ENCODE measurements at regions not wholly inside any gene's neighbourhood (a gene's known extent, or its start where the extent isn't known, plus 50 kb on each side); places are given as distances from the start of the nearest gene placed in this dataset.

DNA sequence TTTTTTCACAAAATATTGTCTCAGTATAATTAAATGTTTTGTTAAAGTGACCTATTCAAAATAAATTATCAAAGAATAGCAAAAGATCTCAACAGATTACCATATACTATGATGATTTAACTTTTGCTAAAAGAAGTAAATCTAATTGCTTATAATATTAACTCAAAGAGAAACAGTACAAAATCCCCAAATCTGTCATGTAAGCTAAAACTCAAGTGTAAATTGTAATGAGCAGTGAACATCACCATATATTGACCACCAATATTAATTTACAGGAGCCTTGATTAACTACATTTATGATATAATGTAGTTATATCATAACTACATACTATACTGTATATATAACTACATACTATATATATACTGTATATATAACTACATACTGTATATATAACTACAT lies 174.4 kb downstream of the SLC39A8 start:
- no peak for ATAC-seq (replicated peaks in 1 of 4)
- POLR2A ChIA-PET = interaction anchor here in 1 of 2 donors (0.6 kb wide), 1 partner anchor 23 kb away, joined by 9 read pairs; no protein-coding TSS in a partner anchor
- CTCF ChIA-PET = no interaction called here
- Histone ChIP-seq H3K4me1 (ENCODE audit: control insufficient read depth in 1 of 2, extremely low read depth in 1 of 2, insufficient read depth in 2 of 2, low read length in 2 of 2) (no peaks in the 10 kb centered on the region), H3K27me3 (replicated peaks in 1 of 2; ENCODE audit: control insufficient read depth in 2 of 2, extremely low read depth in 1 of 2, insufficient read depth in 2 of 2, low read length in 1 of 2) (no peaks in the 10 kb centered on the region), H3K27ac (ENCODE audit: low read length) (no peak overlapping the region), H3K36me3 (ENCODE audit: control insufficient read depth in 2 of 2, extremely low read depth in 1 of 2, insufficient read depth in 1 of 2, low read length in 1 of 2) (no peaks in the 10 kb centered on the region), H3K4me3 (ENCODE audit: control insufficient read depth in 1 of 2, extremely low read depth in 1 of 2, low read length in 1 of 2) (no peak overlapping the region), H3K9me3 (no peaks in the 10 kb centered on the region)
- H3K4me3 Mint-ChIP-seq = no peak overlapping the region
- no peak overlapping the region for H3K27ac Mint-ChIP-seq
- no peaks in the 10 kb centered on the region for H3K9me3 Mint-ChIP-seq
- no peaks in the 10 kb centered on the region for H3K27me3 Mint-ChIP-seq
- no peak for DNase-seq
- H3K4me1 Mint-ChIP-seq = no peaks in the 10 kb centered on the region
- no peaks in the 10 kb centered on the region for H3K36me3 Mint-ChIP-seq

DNA sequence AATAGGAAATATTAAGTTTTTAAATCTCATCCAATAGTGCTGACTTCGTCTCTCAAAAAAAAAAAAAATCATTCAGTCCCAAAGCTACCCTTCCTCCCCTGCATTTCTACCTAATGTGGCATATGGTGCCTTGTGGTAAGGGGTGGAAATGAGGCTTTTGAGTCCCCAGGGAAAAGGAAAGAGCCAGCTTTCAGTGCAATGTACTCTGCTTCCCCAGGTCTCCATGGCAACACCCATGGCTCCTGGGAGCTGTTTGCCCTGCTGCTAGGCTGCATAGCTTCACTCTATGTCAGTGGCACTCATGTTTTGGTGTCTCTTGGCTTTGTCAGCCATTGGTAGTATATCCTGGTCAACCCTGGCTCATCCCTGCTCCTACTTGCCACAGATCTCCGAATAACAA lies 175.9 kb downstream of the SLC39A8 start:
- Mint-ChIP-seq H3K4me3 (no peak overlapping the region), H3K36me3 (no peaks in the 10 kb centered on the region), H3K27me3 (no peaks in the 10 kb centered on the region), H3K9me3 (no peaks in the 10 kb centered on the region), H3K27ac (no peak overlapping the region), H3K4me1 (no peaks in the 10 kb centered on the region)
- no peaks in the 10 kb centered on the region for H3K9me3 ChIP-seq
- H3K4me3 ChIP-seq (ENCODE audit: control insufficient read depth in 1 of 2, extremely low read depth in 1 of 2, low read length in 1 of 2) = no peak overlapping the region
- WGBS (ENCODE audit: insufficient coverage) = 100% methylated on average over 1 of the region's 2 CpGs
- H3K27me3 ChIP-seq (replicated peaks in 1 of 2; ENCODE audit: control insufficient read depth in 2 of 2, extremely low read depth in 1 of 2, insufficient read depth in 2 of 2, low read length in 1 of 2) = no peaks in the 10 kb centered on the region
- no peaks in the 10 kb centered on the region for H3K4me1 ChIP-seq (ENCODE audit: control insufficient read depth in 1 of 2, extremely low read depth in 1 of 2, insufficient read depth in 2 of 2, low read length in 2 of 2)
- H3K36me3 ChIP-seq (ENCODE audit: control insufficient read depth in 2 of 2, extremely low read depth in 1 of 2, insufficient read depth in 1 of 2, low read length in 1 of 2) = no peaks in the 10 kb centered on the region
- ChIA-PET POLR2A (interaction anchor here in 1 of 2 donors (0.7 kb wide), 1 partner anchor 866 kb away, joined by 3 read pairs; no protein-coding TSS in a partner anchor), CTCF (no interaction called here)
- ATAC-seq (replicated peaks in 1 of 4) = no peak
- no peak for DNase-seq
- H3K27ac ChIP-seq (ENCODE audit: low read length) = no peak overlapping the region

DNA sequence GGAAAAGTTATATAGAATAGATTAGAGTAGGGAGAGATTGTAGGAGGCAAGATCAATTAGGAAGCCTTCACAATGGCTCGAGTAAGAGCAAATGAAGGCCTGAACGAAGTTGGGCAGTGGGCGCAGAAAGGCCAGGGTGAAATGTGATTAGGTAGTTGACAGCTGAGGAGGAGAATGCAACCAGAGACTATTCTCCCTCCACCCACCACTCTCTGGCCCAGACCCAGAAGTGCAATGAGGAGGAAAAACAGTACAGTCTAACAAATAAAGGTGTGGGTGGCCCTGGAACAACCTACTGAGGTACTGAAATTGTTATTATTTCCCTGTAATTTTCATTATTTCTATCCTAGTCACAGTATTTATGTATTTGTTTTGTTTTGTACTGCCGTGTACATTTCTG lies 176.7 kb downstream of the SLC39A8 start:
- Histone ChIP-seq H3K27me3 (replicated peaks in 1 of 2; ENCODE audit: control insufficient read depth in 2 of 2, extremely low read depth in 1 of 2, insufficient read depth in 2 of 2, low read length in 1 of 2) (no peaks in the 10 kb centered on the region), H3K4me1 (ENCODE audit: control insufficient read depth in 1 of 2, extremely low read depth in 1 of 2, insufficient read depth in 2 of 2, low read length in 2 of 2) (no peaks in the 10 kb centered on the region), H3K4me3 (ENCODE audit: control insufficient read depth in 1 of 2, extremely low read depth in 1 of 2, low read length in 1 of 2) (no peak overlapping the region), H3K9me3 (no peaks in the 10 kb centered on the region), H3K36me3 (ENCODE audit: control insufficient read depth in 2 of 2, extremely low read depth in 1 of 2, insufficient read depth in 1 of 2, low read length in 1 of 2) (no peaks in the 10 kb centered on the region), H3K27ac (ENCODE audit: low read length) (no peak overlapping the region)
- Mint-ChIP-seq H3K4me1 (no peaks in the 10 kb centered on the region), H3K36me3 (no peaks in the 10 kb centered on the region), H3K27me3 (no peaks in the 10 kb centered on the region), H3K4me3 (no peak overlapping the region), H3K9me3 (no peaks in the 10 kb centered on the region), H3K27ac (no peak overlapping the region)
- DNase-seq (no peak), ATAC-seq (replicated peaks in 1 of 4) (no peak)
- ChIA-PET POLR2A (interaction anchor here in 1 of 2 donors (0.6 kb wide), 1 partner anchor 9 kb away, joined by 11 read pairs; no protein-coding TSS in a partner anchor), CTCF (interaction anchor here in 1 of 2 donors (0.5 to 0.7 kb wide), 2 partner anchors 29 to 319 kb away, joined by 3 to 5 read pairs; no protein-coding TSS in a partner anchor)
- WGBS (ENCODE audit: insufficient coverage) = no CpG with 5 or more reads among the region's 4 CpGs

DNA sequence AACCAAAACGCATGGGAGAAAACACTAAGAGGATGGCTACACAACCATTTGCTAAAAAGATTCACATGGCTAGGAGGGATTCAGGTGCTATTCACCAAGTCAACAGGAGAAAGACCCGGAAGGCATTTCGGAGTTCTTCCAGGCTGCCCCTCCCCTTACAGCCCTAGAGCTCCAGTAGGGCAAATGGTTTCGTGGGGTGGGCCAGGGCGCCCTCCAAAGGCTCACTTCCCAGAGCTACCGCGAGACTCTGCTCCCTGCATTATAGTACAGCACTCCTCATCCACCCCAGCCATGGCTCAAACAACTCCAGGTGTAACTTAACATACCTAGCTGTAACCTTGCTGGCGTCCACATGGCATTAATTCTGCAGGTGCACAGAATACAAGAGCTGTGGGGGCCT lies 179.7 kb downstream of the SLC39A8 start:
- WGBS (ENCODE audit: insufficient coverage) = 87% methylated on average over 8 of the region's 8 CpGs
- no peak for ATAC-seq (replicated peaks in 1 of 4)
- H3K27ac Mint-ChIP-seq = no peak overlapping the region

DNA sequence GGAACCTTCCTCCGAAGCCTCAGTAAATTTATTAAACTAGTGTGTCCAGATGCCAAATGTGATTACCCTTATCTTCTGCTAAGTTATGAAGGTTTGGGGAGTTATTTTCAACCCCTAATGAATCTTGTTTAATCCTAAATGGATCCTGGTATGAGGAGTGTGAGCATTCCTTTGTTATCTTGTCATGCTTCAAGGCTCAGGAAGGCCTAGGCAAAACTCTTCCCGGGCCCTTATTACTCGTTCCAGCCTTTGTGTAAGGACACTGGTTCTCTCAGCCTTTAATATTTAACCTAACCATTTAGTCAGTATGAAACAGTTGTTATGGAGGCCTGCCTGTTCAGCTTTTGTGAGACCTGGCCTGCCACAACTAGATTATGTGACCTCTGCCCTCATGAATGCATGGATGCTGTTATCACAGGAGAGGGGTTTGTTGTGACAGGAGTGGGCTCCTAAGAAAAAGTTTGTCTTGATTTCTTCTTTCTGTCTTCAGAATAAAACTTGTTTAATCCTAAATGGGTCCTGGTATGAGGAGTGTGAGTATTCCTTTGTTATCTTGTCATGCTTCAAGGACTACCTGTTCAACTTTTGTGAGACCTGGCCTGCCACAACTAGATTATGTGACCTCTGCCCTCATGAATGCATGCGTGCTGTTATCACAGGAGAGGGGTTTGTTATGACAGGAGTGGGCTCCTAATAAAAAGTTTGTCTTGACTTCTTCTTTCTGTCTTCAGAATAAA lies 181.7 kb downstream of the SLC39A8 start:
- H3K36me3 Mint-ChIP-seq = no peaks in the 10 kb centered on the region
- H3K27me3 ChIP-seq (replicated peaks in 1 of 2; ENCODE audit: control insufficient read depth in 2 of 2, extremely low read depth in 1 of 2, insufficient read depth in 2 of 2, low read length in 1 of 2) = no peaks in the 10 kb centered on the region
- H3K4me1 Mint-ChIP-seq = no peaks in the 10 kb centered on the region
- ATAC-seq (replicated peaks in 1 of 4) (no peak), DNase-seq (no peak)
- no peak overlapping the region for H3K4me3 Mint-ChIP-seq
- CTCF ChIA-PET = no interaction called here
- H3K9me3 ChIP-seq = no peaks in the 10 kb centered on the region
- H3K36me3 ChIP-seq (ENCODE audit: control insufficient read depth in 2 of 2, extremely low read depth in 1 of 2, insufficient read depth in 1 of 2, low read length in 1 of 2) = no peaks in the 10 kb centered on the region
- H3K27ac ChIP-seq (ENCODE audit: low read length) = no peak overlapping the region
- POLR2A ChIA-PET = no interaction called here
- no peaks in the 10 kb centered on the region for H3K9me3 Mint-ChIP-seq
- H3K27me3 Mint-ChIP-seq = no peaks in the 10 kb centered on the region
- WGBS (ENCODE audit: insufficient coverage) = 100% methylated on average over 1 of the region's 4 CpGs
- no peaks in the 10 kb centered on the region for H3K4me1 ChIP-seq (ENCODE audit: control insufficient read depth in 1 of 2, extremely low read depth in 1 of 2, insufficient read depth in 2 of 2, low read length in 2 of 2)
- no peak overlapping the region for H3K4me3 ChIP-seq (ENCODE audit: control insufficient read depth in 1 of 2, extremely low read depth in 1 of 2, low read length in 1 of 2)
- no peak overlapping the region for H3K27ac Mint-ChIP-seq

More for the DNA sequence above, 179.7 kb downstream of the SLC39A8 start:
- Mint-ChIP-seq H3K9me3 (no peaks in the 10 kb centered on the region), H3K27me3 (no peaks in the 10 kb centered on the region), H3K4me1 (no peaks in the 10 kb centered on the region), H3K4me3 (no peak overlapping the region), H3K36me3 (no peaks in the 10 kb centered on the region)
- DNase-seq = no peak
- Histone ChIP-seq H3K27me3 (replicated peaks in 1 of 2; ENCODE audit: control insufficient read depth in 2 of 2, extremely low read depth in 1 of 2, insufficient read depth in 2 of 2, low read length in 1 of 2) (no peaks in the 10 kb centered on the region), H3K36me3 (ENCODE audit: control insufficient read depth in 2 of 2, extremely low read depth in 1 of 2, insufficient read depth in 1 of 2, low read length in 1 of 2) (no peaks in the 10 kb centered on the region), H3K4me3 (ENCODE audit: control insufficient read depth in 1 of 2, extremely low read depth in 1 of 2, low read length in 1 of 2) (no peak overlapping the region), H3K27ac (ENCODE audit: low read length) (no peak overlapping the region), H3K9me3 (no peaks in the 10 kb centered on the region), H3K4me1 (ENCODE audit: control insufficient read depth in 1 of 2, extremely low read depth in 1 of 2, insufficient read depth in 2 of 2, low read length in 2 of 2) (no peaks in the 10 kb centered on the region)
- ChIA-PET POLR2A (no interaction called here), CTCF (no interaction called here)

DNA sequence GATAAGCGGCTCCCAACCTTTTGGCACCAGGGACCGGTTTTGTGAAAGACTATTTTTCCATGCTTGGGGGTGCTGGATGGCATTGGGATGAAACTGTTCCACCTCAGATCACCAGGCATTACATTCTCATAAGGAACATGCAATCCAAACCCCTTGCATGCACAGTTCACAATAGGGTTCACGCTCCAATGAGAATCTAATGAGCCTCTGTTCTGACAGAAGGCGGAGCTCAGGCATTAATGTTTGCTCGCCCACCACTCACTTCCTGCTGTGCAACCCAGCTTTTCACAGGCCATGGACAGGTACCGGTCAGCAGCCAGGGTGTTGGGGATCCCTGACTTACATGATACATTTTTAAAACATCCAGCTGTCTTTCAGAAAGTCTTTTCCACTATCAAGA lies 187.3 kb downstream of the SLC39A8 start:
- no peak for DNase-seq

More for the DNA sequence above, 187.3 kb downstream of the SLC39A8 start:
- H3K27me3 Mint-ChIP-seq = peaks cover 0 to 3% of the 10 kb centered on the region in 2 donors
- ChIA-PET POLR2A (no interaction called here), CTCF (no interaction called here)
- Histone ChIP-seq H3K9me3 (no peaks in the 10 kb centered on the region), H3K27ac (ENCODE audit: low read length) (no peak overlapping the region), H3K4me1 (ENCODE audit: control insufficient read depth in 1 of 2, extremely low read depth in 1 of 2, insufficient read depth in 2 of 2, low read length in 2 of 2) (no peaks in the 10 kb centered on the region), H3K27me3 (replicated peaks in 1 of 2; ENCODE audit: control insufficient read depth in 2 of 2, extremely low read depth in 1 of 2, insufficient read depth in 2 of 2, low read length in 1 of 2) (peaks cover 0 to 3% of the 10 kb centered on the region in 2 experiments), H3K4me3 (ENCODE audit: control insufficient read depth in 1 of 2, extremely low read depth in 1 of 2, low read length in 1 of 2) (no peak overlapping the region), H3K36me3 (ENCODE audit: control insufficient read depth in 2 of 2, extremely low read depth in 1 of 2, insufficient read depth in 1 of 2, low read length in 1 of 2) (no peaks in the 10 kb centered on the region)
- no peak overlapping the region for H3K4me3 Mint-ChIP-seq
- no peak for ATAC-seq (replicated peaks in 1 of 4)
- H3K4me1 Mint-ChIP-seq = no peaks in the 10 kb centered on the region
- H3K9me3 Mint-ChIP-seq = no peaks in the 10 kb centered on the region
- no peaks in the 10 kb centered on the region for H3K36me3 Mint-ChIP-seq
- H3K27ac Mint-ChIP-seq = no peak overlapping the region
- 88% methylated on average over 1 of the region's 6 CpGs for WGBS (ENCODE audit: insufficient coverage)

Data from T-cell (primary cell).